NT2/D1 (cell line): ENCODE measurements at regions not wholly inside any gene's neighbourhood (a gene's known extent, or its start where the extent isn't known, plus 50 kb on each side); places are given as distances from the start of the nearest gene placed in this dataset.
A peak's percentile ranks its signal among the peaks of the same experiment; 100 is the strongest.

Source experiments
- DNase-seq: peaks from one replicate; pipeline ENCODE4 v3.0.0-alpha.2; 2011; ENCODE audit warnings: low read depth, low spot score
- H3K27me3 ChIP-seq: 2 replicates; pipeline ENCODE4 v1.6.0; 2011; ENCODE audit warnings: mild to moderate bottlenecking; ENCODE audit not compliant: insufficient read length, insufficient read depth
- H3K36me3 ChIP-seq: 2 replicates; pipeline ENCODE4 v1.6.1; 2011; ENCODE audit warnings: mild to moderate bottlenecking, low read length, mixed read lengths; ENCODE audit not compliant: insufficient read depth, insufficient read length
- H3K4me1 ChIP-seq: 2 replicates; pipeline ENCODE4 v1.5.1; 2011; ENCODE audit not compliant: insufficient read depth, insufficient read length
- H3K4me3 ChIP-seq: 2 replicates; pipeline ENCODE4 v1.5.1; 2011; ENCODE audit warnings: low read depth; ENCODE audit not compliant: insufficient read length
- H3K9ac ChIP-seq: 2 replicates; pipeline ENCODE4 v1.6.0; 2011; ENCODE audit warnings: low read depth; ENCODE audit not compliant: insufficient read length
- H3K9me3 ChIP-seq: 2 replicates; pipeline ENCODE4 v1.5.1; 2011; ENCODE audit warnings: mild to moderate bottlenecking, low read length; ENCODE audit not compliant: insufficient read depth
- SUZ12 ChIP-seq: IDR thresholded peaks from 2 replicates; pipeline ENCODE4 v1.6.1; 2011; ENCODE audit not compliant: insufficient read length, insufficient read depth; ENCODE audit errors: extremely low read depth
- YY1 ChIP-seq: IDR thresholded peaks from 2 replicates; pipeline ENCODE4 v1.6.1; 2011; ENCODE audit not compliant: insufficient read length, insufficient read depth
- ZNF274 ChIP-seq: IDR thresholded peaks from 2 replicates; pipeline ENCODE4 v1.6.1; 2011; ENCODE audit warnings: mild to moderate bottlenecking, low read depth, low read length

DNA sequence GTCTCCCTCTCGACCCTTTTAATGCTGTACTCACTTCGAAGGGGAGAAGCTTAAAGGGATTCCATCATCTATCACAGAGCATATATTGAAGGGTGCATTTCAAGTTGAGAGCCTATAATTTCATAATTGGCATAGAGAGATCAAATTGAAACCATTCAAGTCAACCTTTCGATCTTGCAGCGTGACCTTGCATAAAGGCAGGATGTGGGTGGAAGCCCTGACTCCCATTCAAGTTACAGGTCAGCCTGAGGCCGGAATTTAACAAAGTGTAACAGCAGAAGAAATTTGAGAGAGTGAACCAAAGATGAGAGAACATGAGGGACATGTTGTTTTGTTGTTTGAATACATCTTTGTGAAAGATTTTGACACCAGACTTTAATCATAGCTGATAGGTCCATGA is 195.3 kb upstream of the TPK1 start:
- no peaks in the 10 kb centered on the region for H3K4me1 ChIP-seq
- no peak overlapping the region for H3K4me3 ChIP-seq
- no peak for TF ChIP-seq ZNF274
- no peak for TF ChIP-seq SUZ12
- TF ChIP-seq YY1 = no peak
- no peaks in the 10 kb centered on the region for H3K27me3 ChIP-seq
- no peaks in the 10 kb centered on the region for H3K36me3 ChIP-seq
- H3K9ac ChIP-seq = no peak overlapping the region
- peaks cover 11% of the 10 kb centered on the region for H3K9me3 ChIP-seq
- DNase-seq = no peak

DNA sequence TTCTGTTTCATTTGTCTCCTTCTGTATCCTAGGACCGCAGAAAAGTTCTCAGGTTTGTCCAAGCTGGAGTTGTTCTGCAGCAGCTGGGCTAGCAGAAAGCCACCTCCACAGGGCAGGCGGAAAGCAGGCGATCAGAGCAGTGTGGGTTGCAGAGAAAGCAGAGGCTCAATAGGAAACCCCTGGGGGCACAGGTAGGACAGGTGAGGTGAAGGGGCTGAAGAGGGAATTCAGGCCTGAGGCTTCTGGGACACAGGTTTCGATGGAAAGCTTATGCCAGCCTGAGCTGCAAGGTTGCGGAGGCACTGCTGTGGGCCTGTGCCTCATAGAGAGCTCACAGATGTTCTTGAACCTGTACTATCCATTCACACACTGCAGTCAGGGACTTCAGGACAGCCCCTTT is 194.9 kb upstream of the TPK1 start:
- Histone ChIP-seq H3K27me3 (no peaks in the 10 kb centered on the region), H3K4me3 (no peak overlapping the region), H3K9ac (no peak overlapping the region), H3K4me1 (no peaks in the 10 kb centered on the region), H3K9me3 (peaks cover 11% of the 10 kb centered on the region), H3K36me3 (no peaks in the 10 kb centered on the region)
- no peak for DNase-seq
- TF ChIP-seq YY1 = no peak
- no peak for TF ChIP-seq SUZ12
- no peak for TF ChIP-seq ZNF274

DNA sequence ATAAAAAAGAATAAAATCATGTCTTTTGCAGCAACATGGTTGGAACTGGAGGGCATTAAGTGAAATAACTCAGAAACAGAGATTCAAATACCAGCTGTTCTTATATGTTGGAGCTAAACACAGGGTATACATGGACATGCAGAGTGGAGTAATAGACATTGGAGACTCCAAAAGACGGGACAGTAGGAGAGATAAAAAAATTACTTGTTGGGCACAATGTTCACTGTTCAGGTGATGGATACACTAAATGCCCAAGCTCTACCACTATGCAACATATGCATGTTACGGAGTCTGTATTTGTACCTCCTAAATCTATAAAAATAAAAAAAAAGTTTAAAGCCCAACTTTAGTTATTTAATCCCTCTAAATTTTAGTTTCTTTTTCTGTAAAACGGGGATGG is 184.6 kb upstream of the TPK1 start:
- H3K9ac ChIP-seq = no peak overlapping the region
- TF ChIP-seq YY1 (no peak), ZNF274 (no peak), SUZ12 (no peak)

DNA sequence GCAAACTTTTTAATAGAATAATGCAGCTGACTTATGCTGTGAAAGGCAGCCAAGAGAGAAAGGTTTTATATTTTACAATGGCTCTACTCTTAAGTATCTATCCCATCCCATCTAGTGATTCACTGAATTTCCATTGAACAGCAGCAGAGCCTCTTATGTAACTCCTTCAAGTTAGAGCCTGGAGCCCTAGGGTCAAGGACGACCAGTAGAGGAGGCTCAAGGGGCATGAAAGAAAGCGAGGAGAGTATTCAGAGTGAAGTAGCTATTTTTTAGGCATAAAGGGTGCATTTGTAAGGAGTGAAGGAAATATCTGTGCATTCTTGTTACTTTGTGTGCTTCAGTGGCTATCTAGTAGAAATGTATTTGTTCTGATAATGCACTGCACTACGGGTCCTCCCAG is 180.2 kb upstream of the TPK1 start:
- no peak for TF ChIP-seq SUZ12
- TF ChIP-seq ZNF274 = no peak
- no peak for TF ChIP-seq YY1
- H3K36me3 ChIP-seq = no peaks in the 10 kb centered on the region
- no peaks in the 10 kb centered on the region for H3K27me3 ChIP-seq
- no peaks in the 10 kb centered on the region for H3K4me1 ChIP-seq
- DNase-seq = peak; percentile 22
- no peak overlapping the region for H3K9ac ChIP-seq
- no peaks in the 10 kb centered on the region for H3K9me3 ChIP-seq
- no peak overlapping the region for H3K4me3 ChIP-seq

More for the DNA sequence above, 184.6 kb upstream of the TPK1 start:
- Histone ChIP-seq H3K27me3 (no peaks in the 10 kb centered on the region), H3K4me1 (no peaks in the 10 kb centered on the region), H3K9me3 (no peaks in the 10 kb centered on the region), H3K36me3 (no peaks in the 10 kb centered on the region), H3K4me3 (no peak overlapping the region)
- no peak for DNase-seq

DNA sequence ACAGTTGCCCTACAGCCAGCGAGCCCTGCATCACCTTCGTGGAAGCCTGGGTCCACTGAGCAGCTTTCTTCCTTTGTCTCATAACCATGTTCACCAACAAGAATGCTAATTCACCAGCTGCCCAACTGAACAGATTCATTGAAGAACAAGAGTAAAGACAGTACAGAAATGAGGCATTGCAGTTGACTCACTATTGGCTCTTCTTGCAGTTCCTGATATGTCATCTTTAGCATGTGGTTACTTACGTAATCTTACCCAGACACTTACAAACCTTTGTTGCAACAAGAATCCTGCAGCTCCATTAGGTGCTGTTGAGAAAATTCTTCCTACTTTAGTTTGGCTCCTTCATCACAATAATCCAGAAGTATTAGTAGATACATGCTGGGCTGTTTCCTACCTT is 174.0 kb upstream of the TPK1 start:
- Histone ChIP-seq H3K36me3 (no peaks in the 10 kb centered on the region), H3K4me3 (no peak overlapping the region), H3K27me3 (no peaks in the 10 kb centered on the region), H3K9ac (no peak overlapping the region), H3K4me1 (no peaks in the 10 kb centered on the region), H3K9me3 (no peaks in the 10 kb centered on the region)
- TF ChIP-seq YY1 (no peak), ZNF274 (no peak), SUZ12 (no peak)
- no peak for DNase-seq

DNA sequence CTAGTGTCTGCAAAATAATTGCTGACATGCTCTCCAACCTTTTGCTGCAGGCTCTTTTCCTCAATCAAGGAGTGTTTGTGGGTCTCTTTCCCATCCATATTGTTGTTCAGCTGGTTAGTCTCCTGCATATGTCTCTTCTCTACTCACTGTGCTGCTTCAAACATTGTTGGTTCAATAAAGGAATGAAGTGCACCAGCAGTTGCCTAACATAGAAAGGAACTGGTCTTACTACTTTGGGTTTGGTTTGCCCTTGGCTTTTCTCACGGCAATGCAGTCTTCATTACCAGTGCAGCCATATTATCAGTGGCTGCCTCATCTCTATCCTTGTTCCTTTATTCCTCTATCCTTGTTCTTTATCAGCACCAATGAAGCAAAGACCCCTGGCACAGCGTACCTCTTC is 169.7 kb upstream of the TPK1 start:
- no peaks in the 10 kb centered on the region for H3K36me3 ChIP-seq
- H3K4me1 ChIP-seq = no peaks in the 10 kb centered on the region
- no peaks in the 10 kb centered on the region for H3K27me3 ChIP-seq
- no peak overlapping the region for H3K9ac ChIP-seq
- no peaks in the 10 kb centered on the region for H3K9me3 ChIP-seq
- DNase-seq = no peak
- TF ChIP-seq SUZ12 (no peak), ZNF274 (no peak), YY1 (no peak)
- no peak overlapping the region for H3K4me3 ChIP-seq

DNA sequence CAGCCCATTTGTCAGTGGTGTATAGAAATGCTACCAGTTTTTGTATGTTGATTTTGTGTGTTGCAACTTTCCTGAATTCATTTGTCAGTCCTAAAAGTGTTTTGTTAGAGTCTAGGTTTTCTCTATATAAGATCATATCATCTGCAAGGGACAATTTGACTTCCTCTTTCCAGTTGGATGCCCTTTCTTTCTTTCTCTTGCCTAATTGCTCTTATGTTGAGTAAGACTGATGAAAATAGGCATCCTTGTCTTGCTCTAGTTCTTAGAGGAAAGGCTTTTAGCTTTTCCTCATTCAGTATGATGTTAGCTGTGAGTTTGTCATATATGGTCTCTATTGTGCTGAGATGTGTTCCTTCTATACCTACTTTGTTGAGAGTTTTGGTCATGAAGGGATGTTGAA is 161.7 kb upstream of the TPK1 start:
- no peak for DNase-seq
- H3K4me1 ChIP-seq = no peaks in the 10 kb centered on the region
- H3K9me3 ChIP-seq = peaks cover 9% of the 10 kb centered on the region; the same call in 1 of the 2 replicates
- H3K36me3 ChIP-seq = no peaks in the 10 kb centered on the region
- H3K27me3 ChIP-seq = no peaks in the 10 kb centered on the region
- TF ChIP-seq ZNF274 (no peak), SUZ12 (no peak), YY1 (no peak)
- no peak overlapping the region for H3K9ac ChIP-seq
- no peak overlapping the region for H3K4me3 ChIP-seq

DNA sequence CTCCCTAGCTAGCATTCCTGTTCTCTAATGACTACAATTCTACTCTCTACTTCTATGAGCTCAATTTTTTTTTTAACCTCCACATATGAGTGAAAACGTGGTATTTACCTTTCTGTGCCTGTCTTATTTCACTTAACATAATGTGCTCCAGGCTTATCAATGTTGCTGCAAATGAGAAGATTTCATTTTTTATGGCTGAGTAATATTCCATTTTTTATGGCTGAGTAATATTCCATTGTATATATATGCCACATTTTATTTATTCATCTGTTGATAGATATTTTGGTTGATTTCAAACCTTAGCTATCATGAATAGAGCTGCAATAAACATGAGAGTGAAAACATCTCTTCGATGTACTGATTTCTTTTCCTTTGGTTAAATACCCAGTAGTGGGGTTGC is 159.6 kb upstream of the TPK1 start:
- DNase-seq = no peak
- H3K4me3 ChIP-seq = no peak overlapping the region
- H3K4me1 ChIP-seq = no peaks in the 10 kb centered on the region
- no peak overlapping the region for H3K9ac ChIP-seq
- no peak for TF ChIP-seq YY1
- TF ChIP-seq ZNF274 = no peak
- TF ChIP-seq SUZ12 = no peak
- H3K27me3 ChIP-seq = no peaks in the 10 kb centered on the region
- H3K36me3 ChIP-seq = no peaks in the 10 kb centered on the region
- H3K9me3 ChIP-seq = peaks cover 9% of the 10 kb centered on the region; the same call in 1 of the 2 replicates
